ENCODE measurements at regions not wholly inside any gene's neighbourhood (a gene's known extent, or its start where the extent isn't known, plus 50 kb on each side); places are given as distances from the start of the nearest gene placed in this dataset.

GRCh38 chr6:150712505-150713252 is 113.0 kb downstream of the PLEKHG1 start:
- no peak for DNase-seq (ENCODE audit: low spot score)

GRCh38 chr6:150713487-150713886 is 113.8 kb downstream of the PLEKHG1 start:
- DNase-seq (ENCODE audit: low spot score): no peak

- DNase-seq (ENCODE audit: low spot score): no peak
Observed at GRCh38 chr6:150713931-150714330, 114.2 kb downstream of the PLEKHG1 start.

- no peak for DNase-seq (ENCODE audit: low spot score)
Observed at GRCh38 chr6:150715133-150715532, 115.4 kb downstream of the PLEKHG1 start.

- no peak for DNase-seq (ENCODE audit: low spot score)
Observed at GRCh38 chr6:150717419-150717818, 117.7 kb downstream of the PLEKHG1 start.

- no peak for DNase-seq (ENCODE audit: low spot score)
Observed at GRCh38 chr6:150719099-150719766, 119.5 kb downstream of the PLEKHG1 start.

GRCh38 chr6:150719831-150720230 is 120.1 kb downstream of the PLEKHG1 start:
- no peak for DNase-seq (ENCODE audit: low spot score)

- no peak for DNase-seq (ENCODE audit: low spot score)
Observed at GRCh38 chr6:150720774-150721233, 121.1 kb downstream of the PLEKHG1 start.

GRCh38 chr6:150721418-150722266 is 122.0 kb downstream of the PLEKHG1 start:
- no peak for DNase-seq (ENCODE audit: low spot score)

- DNase-seq (ENCODE audit: low spot score): no peak
Observed at GRCh38 chr6:150722614-150723344, 123.1 kb downstream of the PLEKHG1 start.

- DNase-seq (ENCODE audit: low spot score): no peak
Observed at GRCh38 chr6:150723345-150723658, 123.6 kb downstream of the PLEKHG1 start.

- no peak for DNase-seq (ENCODE audit: low spot score)
Observed at GRCh38 chr6:150723857-150724256, 124.2 kb downstream of the PLEKHG1 start.

GRCh38 chr6:150725795-150726194 is 126.1 kb downstream of the PLEKHG1 start:
- no peak for DNase-seq (ENCODE audit: low spot score)

GRCh38 chr6:150729188-150729748 is 129.6 kb downstream of the PLEKHG1 start:
- no peak for DNase-seq (ENCODE audit: low spot score)

- DNase-seq (ENCODE audit: low spot score): no peak
Observed at GRCh38 chr6:150730801-150731457, 131.2 kb downstream of the PLEKHG1 start.

- no peak for DNase-seq (ENCODE audit: low spot score)
Observed at GRCh38 chr6:150732765-150733539, 132.6 kb upstream of the MTHFD1L start.

- no peak for DNase-seq (ENCODE audit: low spot score)
Observed at GRCh38 chr6:150733726-150734125, 131.8 kb upstream of the MTHFD1L start.

GRCh38 chr6:150734235-150734634 is 131.3 kb upstream of the MTHFD1L start:
- DNase-seq (ENCODE audit: low spot score): no peak

GRCh38 chr6:150735341-150735851 is 130.1 kb upstream of the MTHFD1L start:
- no peak for DNase-seq (ENCODE audit: low spot score)

GRCh38 chr6:150738092-150738629 is 127.3 kb upstream of the MTHFD1L start:
- no peak for DNase-seq (ENCODE audit: low spot score)

Data from CD4-positive, alpha-beta T cell treated with Interleukin-2 at 100 ng/mL for 4 hours (primary cell).